ENCODE measurements at regions not wholly inside any gene's neighbourhood (a gene's known extent, or its start where the extent isn't known, plus 50 kb on each side); places are given as distances from the start of the nearest gene placed in this dataset.

DNA sequence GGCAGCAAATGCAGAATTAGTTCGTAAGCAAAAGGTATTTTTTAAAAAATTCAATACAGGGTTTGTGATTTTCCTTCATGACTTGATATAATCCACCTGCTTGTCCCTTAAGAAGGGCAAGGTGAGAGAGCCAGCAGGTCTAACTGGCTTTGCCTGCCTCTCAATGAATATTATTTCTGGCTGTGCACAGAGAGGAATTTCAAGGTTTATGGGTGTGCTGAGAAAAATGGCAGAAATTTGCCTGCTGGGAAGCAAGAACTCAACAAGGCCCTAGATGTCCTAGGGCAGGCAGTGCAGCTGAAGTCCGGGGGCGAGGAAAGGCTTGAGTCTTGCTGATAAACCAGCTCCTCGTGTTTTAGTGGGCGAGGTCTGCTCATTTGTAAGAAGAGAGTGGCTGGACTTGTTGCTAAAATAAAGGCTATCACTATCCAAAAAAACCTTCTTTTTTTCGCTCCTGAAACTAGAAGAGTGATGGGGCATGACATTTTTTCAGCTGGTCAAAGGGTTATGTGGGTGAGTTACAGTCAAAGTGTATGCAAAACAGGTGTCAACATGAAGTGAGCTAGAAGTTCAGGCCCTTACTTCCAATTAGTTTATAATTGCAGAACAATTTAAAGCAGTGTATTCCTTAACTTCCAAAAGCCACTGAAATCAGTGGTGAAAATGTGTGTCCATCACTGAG lies 385.8 kb upstream of the KLF6 start:
- no peak for TF ChIP-seq POLR2AphosphoS5 (IDR thresholded peaks at IDR 0.05; ENCODE audit: low read depth, low read length)
- TF ChIP-seq POLR2A (IDR thresholded peaks at IDR 0.05; ENCODE audit: low read depth, low read length) = no peak
- no peak for TF ChIP-seq TAF1 (IDR thresholded peaks at IDR 0.05; ENCODE audit: low read depth, low read length)
